KG1 (cell line): ENCODE measurements at regions not wholly inside any gene's neighbourhood (a gene's known extent, or its start where the extent isn't known, plus 50 kb on each side); places are given as distances from the start of the nearest gene placed in this dataset.

Experiments used
- DNase-seq: peaks from one replicate; lab custom pipeline; 2025; lab: John Stamatoyannopoulos, UW

- DNase-seq, result no peak
Observed at GRCh38 chr7:9981742-9982349, 991.8 kb upstream of the PHF14 start.

DNA sequence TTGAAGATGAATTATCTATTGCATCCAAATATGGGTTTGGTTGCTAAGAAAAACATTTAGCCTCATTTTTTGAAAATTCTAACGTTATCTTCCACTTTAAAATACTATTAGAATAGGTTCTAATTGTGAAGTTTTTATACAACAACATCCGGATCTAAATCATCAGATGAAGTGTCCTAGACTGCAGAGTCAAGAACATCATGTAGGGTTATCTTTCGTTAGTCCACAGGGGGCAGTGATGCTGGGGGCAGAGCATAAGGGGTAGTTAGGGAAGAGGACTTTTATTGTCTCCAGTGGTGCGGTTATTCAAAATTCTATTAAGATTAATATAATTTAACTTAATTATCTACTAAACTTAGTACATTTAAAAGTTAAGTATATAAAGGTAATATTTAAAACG lies 990.6 kb upstream of the PHF14 start:
- DNase-seq, result no peak

- DNase-seq, result no peak
Observed at GRCh38 chr7:10015687-10016086, 958.0 kb upstream of the PHF14 start.

- no peak for DNase-seq
Observed at GRCh38 chr7:10022480-10022879, 951.2 kb upstream of the PHF14 start.

DNA sequence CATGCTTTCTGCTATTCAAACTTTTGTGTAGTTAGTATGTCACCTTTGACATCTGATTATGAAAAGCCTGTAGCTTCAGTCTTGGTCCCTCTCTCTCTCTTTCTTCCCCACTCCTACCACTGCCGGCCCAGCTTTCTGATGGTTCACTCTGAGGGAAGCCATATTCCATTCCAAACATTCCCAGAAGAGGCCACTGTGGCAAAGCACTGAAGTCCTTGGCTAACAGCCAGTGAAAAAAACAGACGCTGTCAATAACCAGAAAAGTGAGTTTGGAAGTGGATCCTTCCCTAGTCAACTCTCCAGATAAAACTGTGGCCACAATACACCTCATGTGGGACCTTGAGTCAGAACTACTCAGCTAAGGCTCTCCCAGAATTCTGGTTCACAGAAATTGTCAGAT lies 950.7 kb upstream of the PHF14 start:
- no peak for DNase-seq

DNA sequence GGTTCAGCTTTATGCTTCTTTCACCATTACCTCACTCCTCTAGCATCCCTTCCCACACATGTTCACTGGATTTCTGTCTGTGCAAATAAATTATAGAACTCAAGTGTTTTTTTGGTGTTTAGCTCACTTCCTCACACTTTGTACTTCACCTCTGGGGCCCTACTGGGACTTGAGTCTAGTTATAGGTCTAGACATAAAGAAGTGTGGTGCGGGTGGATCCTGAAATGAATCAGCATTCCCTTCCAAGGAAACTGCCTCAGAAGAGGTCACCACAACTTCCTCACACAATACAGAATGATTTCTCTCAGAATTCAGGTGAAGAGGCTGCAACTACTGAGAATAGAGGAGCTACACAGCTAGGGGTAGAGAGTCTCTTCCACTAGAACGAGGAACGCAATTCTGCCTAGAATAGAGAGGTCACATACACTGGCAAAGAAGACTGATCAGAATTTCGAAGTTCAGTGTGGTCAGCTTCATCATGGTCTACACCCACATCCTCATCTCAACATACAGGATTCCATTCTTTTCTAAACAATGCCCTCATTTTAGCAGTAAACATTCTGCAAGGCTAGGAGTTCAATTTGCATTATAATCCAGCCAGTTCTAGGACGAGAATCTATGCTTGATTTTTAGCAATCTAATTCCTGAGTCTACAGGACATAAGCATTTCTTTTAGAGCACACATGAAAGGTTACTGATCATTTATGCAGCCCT lies 938.7 kb upstream of the PHF14 start:
- DNase-seq, result no peak

- DNase-seq, result no peak
Observed at GRCh38 chr7:10036693-10037092, 937.0 kb upstream of the PHF14 start.

GRCh38 chr7:10038351-10038750 lies 935.3 kb upstream of the PHF14 start:
- no peak for DNase-seq

DNA sequence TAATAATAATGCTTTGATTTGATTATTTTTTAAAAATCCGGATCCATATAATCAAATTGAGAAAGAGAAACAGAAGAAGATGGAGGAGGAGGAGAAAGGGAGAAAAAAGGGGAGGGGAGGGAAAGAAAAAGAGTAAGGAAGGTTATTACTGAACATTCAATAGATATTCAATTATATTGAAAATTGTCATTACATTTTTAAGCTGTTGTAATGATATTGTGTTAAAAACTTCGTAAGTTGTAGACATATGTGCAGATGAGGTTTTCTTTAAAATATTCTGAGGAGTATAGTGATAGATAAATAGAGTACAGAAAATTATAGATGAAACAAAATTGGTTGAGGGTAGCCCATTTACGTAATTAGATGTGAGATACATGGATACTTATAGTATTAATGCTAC lies 933.0 kb upstream of the PHF14 start:
- no peak for DNase-seq

- DNase-seq, result no peak
Observed at GRCh38 chr7:10070899-10071298, 902.8 kb upstream of the PHF14 start.

DNA sequence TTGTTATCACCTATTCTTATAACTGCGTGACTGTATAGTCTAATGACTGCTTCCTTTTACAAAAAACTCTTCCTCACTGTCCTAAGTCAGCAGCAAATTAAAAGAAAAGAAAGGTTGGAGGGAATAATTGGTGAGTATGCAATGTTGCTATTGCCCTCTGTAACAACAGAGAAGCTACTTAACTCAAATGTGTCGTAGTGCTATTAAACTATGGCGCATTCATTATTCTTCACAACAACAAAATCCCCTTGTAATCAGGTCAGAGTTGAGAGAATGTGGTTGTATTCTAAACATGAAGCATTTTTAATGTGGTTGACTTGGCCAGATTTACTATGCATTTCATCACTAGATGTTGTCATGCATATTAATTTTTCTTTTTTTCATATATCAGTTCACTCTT lies 897.8 kb upstream of the PHF14 start:
- no peak for DNase-seq

GRCh38 chr7:10076660-10077300 lies 896.9 kb upstream of the PHF14 start:
- DNase-seq, result no peak

DNA sequence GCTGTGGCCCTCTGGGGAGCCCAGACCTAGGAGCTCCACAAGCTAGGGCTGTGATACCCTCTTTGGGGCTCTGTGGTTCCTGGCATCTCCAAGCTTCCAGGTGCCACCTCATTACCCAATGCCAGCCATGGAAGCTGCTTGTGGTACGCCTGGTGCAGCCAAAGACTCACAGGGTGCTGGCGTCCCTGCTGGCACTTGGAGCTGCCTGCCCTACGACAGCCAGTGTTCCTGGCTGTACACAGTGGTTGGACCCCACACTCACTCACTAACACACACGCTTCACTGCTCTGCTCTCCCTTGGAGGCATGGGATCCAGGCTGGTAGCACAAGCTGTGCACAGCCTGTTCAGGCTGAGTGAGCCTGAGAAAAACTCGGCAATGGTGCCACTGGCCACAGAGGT lies 894.1 kb upstream of the PHF14 start:
- DNase-seq, result no peak

- DNase-seq, result no peak
Observed at GRCh38 chr7:10082896-10083295, 890.8 kb upstream of the PHF14 start.

DNA sequence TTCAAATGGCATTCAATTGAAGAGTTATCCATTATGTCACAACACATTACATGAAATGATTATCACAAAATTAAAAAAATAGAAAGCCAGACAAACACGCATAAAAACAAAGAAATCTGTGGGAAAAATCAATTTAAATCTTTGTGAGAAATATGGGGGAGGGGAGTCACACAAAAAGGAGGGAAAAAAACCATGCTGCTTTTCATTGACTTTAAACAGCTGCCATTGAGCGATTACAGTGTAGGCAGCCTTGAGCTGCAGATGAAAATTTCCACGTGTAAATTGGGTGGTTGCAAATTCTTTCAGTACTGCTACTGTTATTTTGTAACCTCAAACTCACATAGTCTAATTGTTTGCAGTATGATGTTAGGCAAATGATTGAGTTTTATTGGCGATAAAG lies 889.9 kb upstream of the PHF14 start:
- DNase-seq, result no peak

- DNase-seq, result no peak
Observed at GRCh38 chr7:10085231-10085630, 888.4 kb upstream of the PHF14 start.

DNA sequence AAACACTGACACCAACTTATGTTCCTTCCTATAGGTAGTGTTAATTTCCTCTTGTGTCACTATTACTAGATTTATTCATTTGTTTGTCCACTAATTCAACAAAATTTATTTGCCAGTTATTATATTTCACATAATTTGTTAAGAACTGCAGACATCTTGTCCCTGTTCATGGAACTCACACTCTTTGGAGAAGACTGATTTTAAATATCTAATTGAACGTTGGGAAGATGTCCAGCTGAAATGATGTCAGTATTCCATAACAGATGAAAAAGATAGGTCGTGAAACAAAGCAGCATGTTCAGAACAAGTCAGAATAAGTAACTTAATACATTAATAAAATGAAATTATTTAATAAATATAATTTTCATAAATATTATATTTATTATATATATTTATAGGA lies 873.1 kb upstream of the PHF14 start:
- DNase-seq, result no peak

GRCh38 chr7:10101351-10101750 lies 872.3 kb upstream of the PHF14 start:
- DNase-seq, result no peak

GRCh38 chr7:10104292-10104691 lies 869.4 kb upstream of the PHF14 start:
- no peak for DNase-seq

- no peak for DNase-seq
Observed at GRCh38 chr7:10106609-10107008, 867.1 kb upstream of the PHF14 start.

GRCh38 chr7:10116511-10116910 lies 857.2 kb upstream of the PHF14 start:
- no peak for DNase-seq

DNA sequence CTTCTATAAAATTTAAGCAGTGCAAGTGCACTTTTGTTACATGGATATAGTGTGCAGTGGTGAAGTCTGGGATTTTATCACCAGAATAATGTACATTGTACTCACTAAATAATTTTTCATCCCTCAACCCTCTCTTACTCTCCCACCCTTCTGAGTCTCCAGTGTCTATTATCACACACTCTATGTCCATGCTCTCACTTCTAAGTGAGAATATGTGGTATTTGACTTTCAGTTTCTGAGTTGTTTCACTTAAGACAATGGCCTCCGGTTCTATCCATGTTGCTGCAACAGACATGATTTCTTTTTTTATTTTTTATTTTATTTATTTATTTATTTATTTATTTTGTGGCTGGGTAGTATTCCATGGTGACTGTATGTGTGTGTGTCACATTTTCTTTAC lies 855.9 kb upstream of the PHF14 start:
- no peak for DNase-seq

GRCh38 chr7:10120936-10121335 lies 852.7 kb upstream of the PHF14 start:
- no peak for DNase-seq

DNA sequence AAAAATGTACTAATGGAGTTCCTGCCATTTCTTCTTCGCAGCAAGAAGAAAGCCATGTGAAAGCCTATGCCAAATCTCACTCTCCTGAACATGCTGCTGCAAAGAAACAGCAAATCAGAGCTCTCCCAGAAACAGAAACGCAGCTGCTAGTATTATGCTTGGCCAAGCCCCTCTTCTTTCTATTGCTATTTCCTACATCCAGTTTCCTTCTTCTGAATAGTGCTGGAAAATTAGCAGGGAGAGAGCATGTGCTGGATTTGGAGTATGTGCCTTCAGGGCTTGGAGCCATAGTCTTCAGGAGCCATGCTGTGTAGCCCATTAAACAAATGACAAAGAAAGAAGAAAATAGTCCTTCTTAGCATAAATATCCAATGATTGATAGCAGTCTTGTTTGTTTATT lies 852.0 kb upstream of the PHF14 start:
- DNase-seq, result no peak
